ENCODE measurements at regions not wholly inside any gene's neighbourhood (a gene's known extent, or its start where the extent isn't known, plus 50 kb on each side); places are given as distances from the start of the nearest gene placed in this dataset.

DNA sequence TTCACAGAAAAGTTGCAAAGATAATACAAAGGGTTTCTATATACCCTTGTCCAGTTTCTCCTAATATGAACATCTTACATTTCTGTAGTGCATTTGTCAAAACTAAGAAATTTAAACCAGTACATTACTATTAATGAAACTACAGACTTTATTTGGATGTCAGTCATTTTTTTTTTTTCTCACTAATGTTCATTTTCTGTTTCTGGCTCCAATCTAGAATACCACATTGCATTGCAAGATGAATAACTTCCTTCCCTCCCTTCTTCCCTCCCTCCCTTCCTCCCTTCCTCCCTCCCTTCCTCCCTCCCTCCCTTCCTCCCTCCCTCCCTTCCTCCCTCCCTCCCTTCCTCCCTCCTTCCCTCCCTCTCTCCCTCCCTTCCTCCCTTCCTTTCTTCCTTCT lies 509.2 kb upstream of the MCTP2 start:
- TF ChIP-seq, protein P1, sequence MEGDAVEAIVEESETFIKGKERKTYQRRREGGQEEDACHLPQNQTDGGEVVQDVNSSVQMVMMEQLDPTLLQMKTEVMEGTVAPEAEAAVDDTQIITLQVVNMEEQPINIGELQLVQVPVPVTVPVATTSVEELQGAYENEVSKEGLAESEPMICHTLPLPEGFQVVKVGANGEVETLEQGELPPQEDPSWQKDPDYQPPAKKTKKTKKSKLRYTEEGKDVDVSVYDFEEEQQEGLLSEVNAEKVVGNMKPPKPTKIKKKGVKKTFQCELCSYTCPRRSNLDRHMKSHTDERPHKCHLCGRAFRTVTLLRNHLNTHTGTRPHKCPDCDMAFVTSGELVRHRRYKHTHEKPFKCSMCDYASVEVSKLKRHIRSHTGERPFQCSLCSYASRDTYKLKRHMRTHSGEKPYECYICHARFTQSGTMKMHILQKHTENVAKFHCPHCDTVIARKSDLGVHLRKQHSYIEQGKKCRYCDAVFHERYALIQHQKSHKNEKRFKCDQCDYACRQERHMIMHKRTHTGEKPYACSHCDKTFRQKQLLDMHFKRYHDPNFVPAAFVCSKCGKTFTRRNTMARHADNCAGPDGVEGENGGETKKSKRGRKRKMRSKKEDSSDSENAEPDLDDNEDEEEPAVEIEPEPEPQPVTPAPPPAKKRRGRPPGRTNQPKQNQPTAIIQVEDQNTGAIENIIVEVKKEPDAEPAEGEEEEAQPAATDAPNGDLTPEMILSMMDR (IDR thresholded peaks at IDR 0.05): no peak
- no peak for TF ChIP-seq POLR2A (IDR thresholded peaks at IDR 0.05)

Measured in testis (tissue), 2 donors.